ENCODE measurements at regions not wholly inside any gene's neighbourhood (a gene's known extent, or its start where the extent isn't known, plus 50 kb on each side); places are given as distances from the start of the nearest gene placed in this dataset.
A peak's percentile ranks its signal among the peaks of the same experiment; 100 is the strongest.

DNA sequence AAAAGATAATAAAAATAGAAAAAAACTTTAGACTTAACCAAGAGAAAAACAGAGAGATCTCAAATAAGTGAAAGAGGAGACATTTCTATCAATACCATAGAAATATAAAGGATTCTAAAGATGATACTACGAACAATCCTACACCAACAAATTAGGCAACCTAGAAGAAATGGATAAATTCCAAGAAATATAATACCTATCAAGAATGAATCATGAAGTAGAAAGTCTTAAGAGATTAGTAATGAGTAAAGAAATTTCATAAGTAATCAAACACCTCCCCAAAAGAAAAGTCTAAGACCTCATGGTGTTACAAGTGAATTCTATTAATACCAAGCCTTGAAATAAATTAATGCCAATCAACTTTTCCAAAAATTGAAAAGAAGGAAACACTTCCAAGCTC is 1584.5 kb upstream of the MIR17HG start:
- 86 to 95% (median 92%) methylated on average over 1 of the region's 1 CpG for WGBS, 3 donors
- Histone ChIP-seq H3K4me3 (no peak overlapping the region), H3K36me3 (no peaks in the 10 kb centered on the region), H3K9me3 (no peaks in the 10 kb centered on the region), H3K27me3 (no peaks in the 10 kb centered on the region), H3K4me1 (ENCODE audit: insufficient read depth) (no peaks in the 10 kb centered on the region), H3K27ac (no peak overlapping the region)
- intact Hi-C loops (cut with DNase I) = no loop called here
- DNase-seq = no peak
- no peak for TF ChIP-seq EP300 (IDR thresholded peaks at IDR 0.05)
- no peak for TF ChIP-seq POLR2A (IDR thresholded peaks at IDR 0.05)
- TF ChIP-seq, protein P1, sequence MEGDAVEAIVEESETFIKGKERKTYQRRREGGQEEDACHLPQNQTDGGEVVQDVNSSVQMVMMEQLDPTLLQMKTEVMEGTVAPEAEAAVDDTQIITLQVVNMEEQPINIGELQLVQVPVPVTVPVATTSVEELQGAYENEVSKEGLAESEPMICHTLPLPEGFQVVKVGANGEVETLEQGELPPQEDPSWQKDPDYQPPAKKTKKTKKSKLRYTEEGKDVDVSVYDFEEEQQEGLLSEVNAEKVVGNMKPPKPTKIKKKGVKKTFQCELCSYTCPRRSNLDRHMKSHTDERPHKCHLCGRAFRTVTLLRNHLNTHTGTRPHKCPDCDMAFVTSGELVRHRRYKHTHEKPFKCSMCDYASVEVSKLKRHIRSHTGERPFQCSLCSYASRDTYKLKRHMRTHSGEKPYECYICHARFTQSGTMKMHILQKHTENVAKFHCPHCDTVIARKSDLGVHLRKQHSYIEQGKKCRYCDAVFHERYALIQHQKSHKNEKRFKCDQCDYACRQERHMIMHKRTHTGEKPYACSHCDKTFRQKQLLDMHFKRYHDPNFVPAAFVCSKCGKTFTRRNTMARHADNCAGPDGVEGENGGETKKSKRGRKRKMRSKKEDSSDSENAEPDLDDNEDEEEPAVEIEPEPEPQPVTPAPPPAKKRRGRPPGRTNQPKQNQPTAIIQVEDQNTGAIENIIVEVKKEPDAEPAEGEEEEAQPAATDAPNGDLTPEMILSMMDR (IDR thresholded peaks at IDR 0.05) = no peak

- WGBS, 3 donors = 86 to 90% (median 88%) methylated on average over 5 of the region's 5 CpGs
- intact Hi-C loops (cut with DNase I) = no loop called here
- no peaks in the 10 kb centered on the region for H3K4me1 ChIP-seq (ENCODE audit: insufficient read depth)
Measured at GRCh38 chr13:89783221-89783755, 1564.2 kb upstream of the MIR17HG start.

GRCh38 chr13:89784161-89784809 is 1563.2 kb upstream of the MIR17HG start:
- no peaks in the 10 kb centered on the region for H3K36me3 ChIP-seq
- no peaks in the 10 kb centered on the region for H3K27me3 ChIP-seq
- WGBS, 3 donors = 94 to 96% (median 95%) methylated on average over 13 of the region's 13 CpGs
- H3K4me3 ChIP-seq = no peak overlapping the region
- no peaks in the 10 kb centered on the region for H3K4me1 ChIP-seq (ENCODE audit: insufficient read depth)
- TF ChIP-seq POLR2A (IDR thresholded peaks at IDR 0.05) = no peak
- TF ChIP-seq EP300 (IDR thresholded peaks at IDR 0.05) = no peak
- TF ChIP-seq, protein P1 (IDR thresholded peaks at IDR 0.05) = no peak
- no peak overlapping the region for H3K27ac ChIP-seq
- peak in 1 of 5 donors; percentile 10 for DNase-seq
- no peaks in the 10 kb centered on the region for H3K9me3 ChIP-seq
- intact Hi-C loops (cut with DNase I) = no loop called here

More at GRCh38 chr13:89783221-89783755, 1564.2 kb upstream of the MIR17HG start:
- Histone ChIP-seq H3K9me3 (no peaks in the 10 kb centered on the region), H3K27ac (no peak overlapping the region), H3K4me3 (no peak overlapping the region), H3K27me3 (no peaks in the 10 kb centered on the region), H3K36me3 (no peaks in the 10 kb centered on the region)
- TF ChIP-seq POLR2A (IDR thresholded peaks at IDR 0.05) (no peak), EP300 (IDR thresholded peaks at IDR 0.05) (no peak)
- TF ChIP-seq, protein P1 (IDR thresholded peaks at IDR 0.05) = no peak
- DNase-seq = no peak

- H3K36me3 ChIP-seq = no peaks in the 10 kb centered on the region
- WGBS, 3 donors = 7 to 24% (median 13%) methylated on average over 1 of the region's 1 CpG
- intact Hi-C loops (cut with DNase I) = no loop called here
- H3K27ac ChIP-seq = no peak overlapping the region
- no peaks in the 10 kb centered on the region for H3K9me3 ChIP-seq
- DNase-seq = no peak
- no peaks in the 10 kb centered on the region for H3K4me1 ChIP-seq (ENCODE audit: insufficient read depth)
- TF ChIP-seq, protein P1 (IDR thresholded peaks at IDR 0.05) = no peak
- no peak for TF ChIP-seq POLR2A (IDR thresholded peaks at IDR 0.05)
- TF ChIP-seq EP300 (IDR thresholded peaks at IDR 0.05) = no peak
- H3K27me3 ChIP-seq = no peaks in the 10 kb centered on the region
- H3K4me3 ChIP-seq = no peak overlapping the region
Measured at GRCh38 chr13:89786531-89786930, 1561.0 kb upstream of the MIR17HG start.

Data from ovary (tissue), 7 donors.